Skeletal muscle satellite cell (primary cell): ENCODE measurements at regions not wholly inside any gene's neighbourhood (a gene's known extent, or its start where the extent isn't known, plus 50 kb on each side); places are given as distances from the start of the nearest gene placed in this dataset.

ENCODE experiments used
- H3K27me3 ChIP-seq: 2 replicates; pipeline ENCODE4 v1.7.0; 2013; ENCODE audit warnings: low read length; ENCODE audit not compliant: control insufficient read depth, insufficient read depth
- H3K36me3 ChIP-seq: 2 replicates; pipeline ENCODE4 v1.7.0; 2013; ENCODE audit warnings: mild to moderate bottlenecking, control low read depth, low read length; ENCODE audit not compliant: insufficient read depth
- H3K4me1 ChIP-seq: 2 replicates; pipeline ENCODE4 v1.7.0; 2013; ENCODE audit warnings: low read length; ENCODE audit not compliant: control insufficient read depth, insufficient read depth
- H3K4me2 ChIP-seq: 2 replicates; pipeline ENCODE4 v1.7.0; 2013; ENCODE audit warnings: mild to moderate bottlenecking, low read length
- H3K4me3 ChIP-seq: 2 replicates; pipeline ENCODE4 v1.7.0; 2013; ENCODE audit warnings: low read length
- H3K9ac ChIP-seq: 2 replicates; pipeline ENCODE4 v1.7.0; 2013; ENCODE audit warnings: mild to moderate bottlenecking, low read depth, low read length, moderate library complexity
- H3K9me3 ChIP-seq: replicated peaks from 2 replicates; pipeline ENCODE4 v1.7.0; 2013; ENCODE audit warnings: mild to moderate bottlenecking, control low read depth, low read length

- H3K4me1 ChIP-seq = no peaks in the 10 kb centered on the region
- no peak overlapping the region for H3K4me3 ChIP-seq
- H3K27me3 ChIP-seq = peaks cover 67% of the 10 kb centered on the region
- H3K4me2 ChIP-seq = no peak overlapping the region
- H3K9me3 ChIP-seq = no peaks in the 10 kb centered on the region
- no peak overlapping the region for H3K9ac ChIP-seq
- no peaks in the 10 kb centered on the region for H3K36me3 ChIP-seq
Measured at GRCh38 chr14:75372260-75372659, 55.6 kb upstream of the JDP2 start.

- Histone ChIP-seq H3K4me2 (no peak overlapping the region), H3K9ac (no peak overlapping the region), H3K36me3 (no peaks in the 10 kb centered on the region), H3K9me3 (no peaks in the 10 kb centered on the region), H3K4me1 (no peaks in the 10 kb centered on the region), H3K27me3 (peaks cover 62% of the 10 kb centered on the region), H3K4me3 (no peak overlapping the region)
Measured at GRCh38 chr14:75373133-75373532, 54.7 kb upstream of the JDP2 start.

- no peaks in the 10 kb centered on the region for H3K9me3 ChIP-seq
- peaks cover 63% of the 10 kb centered on the region for H3K27me3 ChIP-seq
- no peak overlapping the region for H3K9ac ChIP-seq
- H3K36me3 ChIP-seq = no peaks in the 10 kb centered on the region
- no peak overlapping the region for H3K4me2 ChIP-seq
- no peak overlapping the region for H3K4me3 ChIP-seq
- no peaks in the 10 kb centered on the region for H3K4me1 ChIP-seq
Measured at GRCh38 chr14:75373616-75374015, 54.2 kb upstream of the JDP2 start.

GRCh38 chr14:75374911-75375310 lies 52.9 kb upstream of the JDP2 start:
- Histone ChIP-seq H3K9ac (no peak overlapping the region), H3K36me3 (no peaks in the 10 kb centered on the region), H3K4me3 (no peak overlapping the region), H3K27me3 (peaks cover 65% of the 10 kb centered on the region), H3K4me2 (no peak overlapping the region), H3K9me3 (no peaks in the 10 kb centered on the region), H3K4me1 (no peaks in the 10 kb centered on the region)

GRCh38 chr14:75375983-75376382 lies 51.8 kb upstream of the JDP2 start:
- H3K4me1 ChIP-seq = no peaks in the 10 kb centered on the region
- peaks cover 59% of the 10 kb centered on the region for H3K27me3 ChIP-seq
- no peak overlapping the region for H3K4me3 ChIP-seq
- no peaks in the 10 kb centered on the region for H3K9me3 ChIP-seq
- H3K9ac ChIP-seq = no peak overlapping the region
- no peak overlapping the region for H3K4me2 ChIP-seq
- no peaks in the 10 kb centered on the region for H3K36me3 ChIP-seq
